Tibial nerve (tissue), 4 donors: ENCODE measurements at regions not wholly inside any gene's neighbourhood (a gene's known extent, or its start where the extent isn't known, plus 50 kb on each side); places are given as distances from the start of the nearest gene placed in this dataset.

ENCODE experiments used
- DNase-seq, 2 donors: peaks; one replicate each; pipeline ENCODE4 v3.0.0-alpha.2; 2019; ENCODE audit warnings: low spot score in 2 of 2
- H3K27ac ChIP-seq, 4 donors: fragments of 200-600 bp; sonication (generic) in 3 of 4; one replicate each; pipeline ENCODE4 v1.5.1; 2017 to 2019; ENCODE audit warnings: mild to moderate bottlenecking in 1 of 4
- H3K27me3 ChIP-seq, 2 donors: fragments of 200-600 bp; sonication (generic) in 1 of 2; one replicate each; pipeline versions ENCODE4 v1.5.1 to v1.6.0; 2017 to 2019
- H3K36me3 ChIP-seq, 3 donors: fragments of 200-600 bp; sonication (generic); one replicate each; pipeline ENCODE4 v1.5.1; 2018 to 2019
- H3K4me1 ChIP-seq, 4 donors: fragments of 200-600 bp; sonication (generic) in 3 of 4; one replicate each; pipeline ENCODE4 v1.5.1; 2017 to 2019
- H3K4me3 ChIP-seq, 4 donors: fragments of 200-600 bp; sonication (generic) in 3 of 4; one replicate each; pipeline ENCODE4 v1.5.1; 2017 to 2019; ENCODE audit warnings: mild to moderate bottlenecking in 1 of 4, moderate library complexity in 1 of 4
- H3K9me3 ChIP-seq, 4 donors: fragments of 200-600 bp; sonication (generic) in 3 of 4; one replicate each; pipeline ENCODE4 v1.5.1; 2017 to 2019
- CTCF ChIP-seq, 5 experiments: fragments of 200-600 bp in 3 of 5; fragments of 450-650 bp in 2 of 5; sonication (generic) in 3 of 5; IDR thresholded peaks; one replicate each; pipeline ENCODE4 v1.5.1; 2016 to 2019; ENCODE audit warnings: antibody characterized with exemption in 5 of 5, mild to moderate bottlenecking in 3 of 5, moderate library complexity in 2 of 5
- EP300 ChIP-seq, 2 donors: sonication (generic); formaldehyde crosslinking; IDR thresholded peaks; one replicate each; pipeline ENCODE4 v1.6.1; 2017; ENCODE audit warnings: antibody characterized with exemption in 2 of 2, mild to moderate bottlenecking in 1 of 2
- POLR2A ChIP-seq, 2 donors: fragments of 450-650 bp; IDR thresholded peaks; one replicate each; pipeline ENCODE4 v1.6.1; 2017; ENCODE audit warnings: antibody characterized with exemption in 2 of 2, mild to moderate bottlenecking in 2 of 2, moderate library complexity in 2 of 2
- WGBS, 2 donors: methylation state at CpG; one replicate each; pipeline ENCODE4 v1.1.5; 2018; 5-methylcytosine and 5-hydroxymethylcytosine counted together

- no peak overlapping the region for H3K4me3 ChIP-seq
- TF ChIP-seq CTCF (IDR thresholded peaks at IDR 0.05) (no peak), EP300 (IDR thresholded peaks at IDR 0.05) (no peak), POLR2A (IDR thresholded peaks at IDR 0.05) (no peak)
- H3K27ac ChIP-seq, result no peak overlapping the region
- no peak for DNase-seq
- no peaks in the 10 kb centered on the region for H3K27me3 ChIP-seq
- H3K36me3 ChIP-seq, result no peaks in the 10 kb centered on the region
- H3K4me1 ChIP-seq, result no peaks in the 10 kb centered on the region
- 89 to 91% methylated on average over 4 of the region's 4 CpGs for WGBS, 2 donors
- no peaks in the 10 kb centered on the region for H3K9me3 ChIP-seq
Measured at GRCh38 chr10:9535744-9536143, 1481.3 kb downstream of the GATA3 start.

- H3K36me3 ChIP-seq, result no peaks in the 10 kb centered on the region
- no peak overlapping the region for H3K4me3 ChIP-seq
- peaks cover 0 to under 1% (median 0%) of the 10 kb centered on the region in 4 donors for H3K9me3 ChIP-seq
- DNase-seq, result no peak
- WGBS, 2 donors, result 40 to 49% methylated on average over 2 of the region's 2 CpGs
- H3K27me3 ChIP-seq, result no peaks in the 10 kb centered on the region
- H3K4me1 ChIP-seq, result no peaks in the 10 kb centered on the region
- no peak for TF ChIP-seq CTCF (IDR thresholded peaks at IDR 0.05)
- no peak for TF ChIP-seq EP300 (IDR thresholded peaks at IDR 0.05)
- no peak overlapping the region for H3K27ac ChIP-seq
Measured at GRCh38 chr10:9545073-9545472, 1472.6 kb upstream of the CELF2 start.

GRCh38 chr10:9547936-9548904 lies 1469.5 kb upstream of the CELF2 start:
- no peak overlapping the region for H3K4me3 ChIP-seq
- H3K4me1 ChIP-seq, result no peaks in the 10 kb centered on the region
- no peak for TF ChIP-seq CTCF (IDR thresholded peaks at IDR 0.05)
- H3K27ac ChIP-seq, result no peak overlapping the region
- no peaks in the 10 kb centered on the region for H3K27me3 ChIP-seq
- H3K9me3 ChIP-seq, result peaks cover 0 to 6% (median 2%) of the 10 kb centered on the region in 4 donors
- DNase-seq, result no peak
- no peaks in the 10 kb centered on the region for H3K36me3 ChIP-seq
- WGBS, 2 donors, result 53 to 55% methylated on average over 3 of the region's 3 CpGs

GRCh38 chr10:9550810-9551209 lies 1466.9 kb upstream of the CELF2 start:
- H3K27me3 ChIP-seq, result no peaks in the 10 kb centered on the region
- H3K4me3 ChIP-seq, result no peak overlapping the region
- H3K9me3 ChIP-seq, result peaks cover 0 to 6% (median 2%) of the 10 kb centered on the region in 4 donors
- DNase-seq, result no peak
- 88 to 95% methylated on average over 2 of the region's 2 CpGs for WGBS, 2 donors
- TF ChIP-seq CTCF (IDR thresholded peaks at IDR 0.05) (no peak), POLR2A (IDR thresholded peaks at IDR 0.05) (no peak)
- H3K36me3 ChIP-seq, result no peaks in the 10 kb centered on the region
- no peak overlapping the region for H3K27ac ChIP-seq
- no peaks in the 10 kb centered on the region for H3K4me1 ChIP-seq

- 21% methylated on average over 1 of the region's 1 CpG for WGBS, 2 donors
- H3K4me1 ChIP-seq, result no peaks in the 10 kb centered on the region
- H3K27me3 ChIP-seq, result no peaks in the 10 kb centered on the region
- TF ChIP-seq POLR2A (IDR thresholded peaks at IDR 0.05) (no peak), EP300 (IDR thresholded peaks at IDR 0.05) (no peak), CTCF (IDR thresholded peaks at IDR 0.05) (no peak)
- no peaks in the 10 kb centered on the region for H3K36me3 ChIP-seq
- no peak for DNase-seq
- peaks cover 0 to 6% (median 2%) of the 10 kb centered on the region in 4 donors for H3K9me3 ChIP-seq
- H3K27ac ChIP-seq, result no peak overlapping the region
- no peak overlapping the region for H3K4me3 ChIP-seq
Measured at GRCh38 chr10:9554321-9554720, 1463.4 kb upstream of the CELF2 start.
